Natural killer cell (primary cell): ENCODE measurements at regions not wholly inside any gene's neighbourhood (a gene's known extent, or its start where the extent isn't known, plus 50 kb on each side); places are given as distances from the start of the nearest gene placed in this dataset.

ENCODE experiments used
- ATAC-seq, 3 donors: fragments of 150-1000 bp in 2 of 3; fragments of 200-7000 bp in 1 of 3; cut with Tn5 transposase; 1 replicate in 1 of 3; 2 replicates in 2 of 3; pipeline ENCODE4 v1.10.0; 2021; ENCODE audit warnings: mild to moderate bottlenecking in 2 of 3, moderate library complexity in 2 of 3
- DNase-seq, 2 donors: peaks; one replicate each; pipeline versions ENCODE4 v3.0.0 to v3.0.0-alpha.2; 2013 to 2021; ENCODE audit warnings: mixed read lengths in 1 of 2
- H3K27ac ChIP-seq: one replicate; pipeline ENCODE4 v1.5.1; 2013; ENCODE audit warnings: mild to moderate bottlenecking, low read length
- H3K27me3 ChIP-seq: one replicate; pipeline ENCODE4 v1.6.1; 2013; ENCODE audit warnings: low read length; ENCODE audit not compliant: control insufficient read depth, insufficient read depth
- H3K36me3 ChIP-seq: one replicate; pipeline ENCODE4 v1.6.1; 2013; ENCODE audit warnings: low read length; ENCODE audit not compliant: control insufficient read depth, insufficient read depth
- H3K4me1 ChIP-seq: one replicate; pipeline ENCODE4 v1.6.1; 2013; ENCODE audit warnings: low read length; ENCODE audit not compliant: control insufficient read depth, insufficient read depth
- H3K4me3 ChIP-seq: one replicate; pipeline ENCODE4 v1.5.1; 2013; ENCODE audit warnings: low read length
- H3K9me3 ChIP-seq: one replicate; pipeline ENCODE4 v1.6.1; 2013; ENCODE audit warnings: low read length; ENCODE audit not compliant: control insufficient read depth, insufficient read depth
- H3K27ac Mint-ChIP-seq, 2 donors: one replicate each; pipeline ENCODE4 v1.8.0; 2022; ENCODE audit warnings: mild to moderate bottlenecking in 2 of 2, mixed read lengths in 2 of 2, moderate library complexity in 1 of 2
- H3K27me3 Mint-ChIP-seq, 2 donors: one replicate each; pipeline ENCODE4 v1.8.0; 2022; ENCODE audit warnings: low read depth in 2 of 2, mixed read lengths in 2 of 2
- H3K36me3 Mint-ChIP-seq: one replicate; pipeline ENCODE4 v1.8.0; 2022; ENCODE audit warnings: mixed read lengths
- H3K4me1 Mint-ChIP-seq, 2 donors: one replicate each; pipeline ENCODE4 v1.8.0; 2022; ENCODE audit warnings: mixed read lengths in 2 of 2
- H3K4me3 Mint-ChIP-seq: one replicate; pipeline ENCODE4 v1.8.0; 2022; ENCODE audit warnings: mild to moderate bottlenecking, moderate library complexity, mixed read lengths
- H3K9me3 Mint-ChIP-seq, 2 donors: one replicate each; pipeline ENCODE4 v1.8.0; 2022; ENCODE audit warnings: mixed read lengths in 2 of 2
- CTCF ChIP-seq: fragments of 200-600 bp; IDR thresholded peaks from one replicate; pipeline ENCODE4 v1.8.0; 2022; ENCODE audit warnings: antibody characterized with exemption
- WGBS: methylation state at CpG from one replicate; pipeline ENCODE4 v1.1.7; 2013; ENCODE audit warnings: missing lambda C conversion rate; ENCODE audit not compliant: insufficient coverage; 5-methylcytosine and 5-hydroxymethylcytosine counted together
- intact Hi-C: fragments of 100-400 bp; cut with micrococcal nuclease; formaldehyde crosslinking; loops from one replicate; pipeline ENCODE4 v1.14.2; 2022

- H3K27me3 Mint-ChIP-seq = peaks cover 0 to 7% of the 10 kb centered on the region in 2 donors
These were observed 437.7 kb downstream of the RAP2B start for GRCh38 chr3:153599685-153600084.

GRCh38 chr3:153600896-153601295, 438.9 kb downstream of the RAP2B start:
- Histone ChIP-seq H3K4me1 (no peaks in the 10 kb centered on the region), H3K27ac (no peak overlapping the region), H3K4me3 (no peak overlapping the region), H3K9me3 (no peaks in the 10 kb centered on the region), H3K36me3 (no peaks in the 10 kb centered on the region), H3K27me3 (no peaks in the 10 kb centered on the region)
- H3K27ac Mint-ChIP-seq = no peak overlapping the region
- DNase-seq (no peak), ATAC-seq (no peak)
- peaks cover 0 to 4% of the 10 kb centered on the region in 2 donors for H3K4me1 Mint-ChIP-seq
- intact Hi-C loops = no loop called here
- no peaks in the 10 kb centered on the region for H3K9me3 Mint-ChIP-seq
- no peaks in the 10 kb centered on the region for H3K36me3 Mint-ChIP-seq
- TF ChIP-seq CTCF = no peak
- 76% methylated on average over 2 of the region's 2 CpGs for WGBS
- no peak overlapping the region for H3K4me3 Mint-ChIP-seq
- H3K27me3 Mint-ChIP-seq = peaks cover 0 to 14% of the 10 kb centered on the region in 2 donors

More at GRCh38 chr3:153599685-153600084, 437.7 kb downstream of the RAP2B start:
- Histone ChIP-seq H3K36me3 (no peaks in the 10 kb centered on the region), H3K4me3 (no peak overlapping the region), H3K27ac (no peak overlapping the region), H3K4me1 (no peaks in the 10 kb centered on the region), H3K27me3 (no peaks in the 10 kb centered on the region), H3K9me3 (no peaks in the 10 kb centered on the region)
- H3K36me3 Mint-ChIP-seq = no peaks in the 10 kb centered on the region
- no peak for DNase-seq
- H3K4me1 Mint-ChIP-seq = peaks cover 0 to 4% of the 10 kb centered on the region in 2 donors
- no peak for ATAC-seq
- no peak overlapping the region for H3K27ac Mint-ChIP-seq
- H3K4me3 Mint-ChIP-seq = no peak overlapping the region
- no peaks in the 10 kb centered on the region for H3K9me3 Mint-ChIP-seq
- intact Hi-C loops = no loop called here
- WGBS = 86% methylated on average over 2 of the region's 2 CpGs
- TF ChIP-seq CTCF = no peak

- TF ChIP-seq CTCF = no peak
- no peak overlapping the region for H3K4me3 ChIP-seq
- no peak overlapping the region for H3K27ac ChIP-seq
- H3K36me3 ChIP-seq = no peaks in the 10 kb centered on the region
- peaks cover 0 to 16% of the 10 kb centered on the region in 2 donors for H3K27me3 Mint-ChIP-seq
- H3K4me1 ChIP-seq = no peaks in the 10 kb centered on the region
- intact Hi-C loops = no loop called here
- DNase-seq (no peak), ATAC-seq (no peak)
- H3K27me3 ChIP-seq = no peaks in the 10 kb centered on the region
- 95% methylated on average over 1 of the region's 1 CpG for WGBS
- H3K4me1 Mint-ChIP-seq = peaks cover 0 to 4% of the 10 kb centered on the region in 2 donors
- H3K27ac Mint-ChIP-seq = no peak overlapping the region
- H3K36me3 Mint-ChIP-seq = no peaks in the 10 kb centered on the region
- H3K9me3 ChIP-seq = no peaks in the 10 kb centered on the region
- no peak overlapping the region for H3K4me3 Mint-ChIP-seq
- no peaks in the 10 kb centered on the region for H3K9me3 Mint-ChIP-seq
These were observed 439.4 kb downstream of the RAP2B start for GRCh38 chr3:153601374-153601853.

GRCh38 chr3:153602801-153603200, 440.8 kb downstream of the RAP2B start:
- no peak for ATAC-seq
- TF ChIP-seq CTCF = no peak
- H3K36me3 Mint-ChIP-seq = no peaks in the 10 kb centered on the region
- H3K4me3 Mint-ChIP-seq = no peak overlapping the region
- H3K27ac Mint-ChIP-seq = no peak overlapping the region
- H3K36me3 ChIP-seq = no peaks in the 10 kb centered on the region
- no peaks in the 10 kb centered on the region for H3K4me1 ChIP-seq
- H3K4me3 ChIP-seq = no peak overlapping the region
- no peaks in the 10 kb centered on the region for H3K9me3 ChIP-seq
- H3K27ac ChIP-seq = no peak overlapping the region
- H3K4me1 Mint-ChIP-seq = peaks cover 0 to 4% of the 10 kb centered on the region in 2 donors
- no peaks in the 10 kb centered on the region for H3K9me3 Mint-ChIP-seq
- H3K27me3 Mint-ChIP-seq = peaks cover 0 to 16% of the 10 kb centered on the region in 2 donors
- intact Hi-C loops = no loop called here
- H3K27me3 ChIP-seq = peaks cover 2% of the 10 kb centered on the region
- 92% methylated on average over 1 of the region's 1 CpG for WGBS
- no peak for DNase-seq
